Hematopoietic multipotent progenitor cell treated with erythropoietin and hydrocortisone succinate and interleukin-3 and kit ligand, for 4 days (in vitro differentiated cells): ENCODE measurements at regions not wholly inside any gene's neighbourhood (a gene's known extent, or its start where the extent isn't known, plus 50 kb on each side); places are given as distances from the start of the nearest gene placed in this dataset.
"Not testable (repeated sequence)": the region's sequence is repeated elsewhere in the genome, so short reads cannot be mapped to it uniquely, and the experiment has no call there.

ENCODE experiments used
- DNase-seq: peaks from one replicate; pipeline ENCODE4 v3.0.0-alpha.2; 2015

DNA sequence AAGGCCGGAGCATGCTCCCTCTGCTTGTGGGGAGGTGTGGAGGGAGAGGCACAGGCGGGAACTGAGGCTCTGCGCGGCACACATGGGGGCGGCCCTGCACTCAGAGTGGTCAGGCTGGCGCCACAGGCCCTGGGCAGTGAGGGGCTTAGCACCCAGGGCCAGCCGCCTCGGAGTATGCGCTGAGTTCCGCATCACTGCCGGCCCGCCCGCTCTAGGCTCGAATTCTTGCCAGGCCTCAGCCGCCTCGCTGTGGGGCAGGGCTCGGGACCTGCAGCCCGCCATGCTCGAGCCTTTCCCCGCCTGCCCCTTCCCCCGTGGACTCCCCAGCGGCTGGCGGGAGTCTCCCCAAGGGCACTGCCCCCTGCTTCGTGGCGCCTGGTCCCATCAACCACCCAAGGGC lies 905.9 kb downstream of the SPATA31A6 start:
- DNase-seq, result not testable (repeated sequence)

DNA sequence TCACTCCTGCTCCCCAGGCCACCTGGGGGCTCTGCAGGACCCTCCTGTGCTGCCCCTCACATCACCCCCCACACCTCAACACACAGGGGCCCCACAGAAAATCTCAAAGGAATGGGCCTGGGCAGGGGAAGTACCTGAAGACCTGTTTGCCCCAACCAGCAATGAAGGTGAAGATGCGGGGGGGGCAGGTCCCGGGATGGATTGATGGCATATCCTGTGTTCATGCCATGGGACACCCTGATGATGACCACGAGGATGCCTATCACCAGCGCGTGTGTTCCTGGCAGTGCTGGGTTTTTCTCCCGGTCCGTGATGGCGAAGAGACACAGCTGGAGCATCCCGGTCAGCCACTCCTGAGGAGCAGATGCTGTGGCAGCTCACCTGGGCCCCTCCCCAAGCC lies 926.9 kb downstream of the SPATA31A6 start:
- not testable (repeated sequence) for DNase-seq

DNA sequence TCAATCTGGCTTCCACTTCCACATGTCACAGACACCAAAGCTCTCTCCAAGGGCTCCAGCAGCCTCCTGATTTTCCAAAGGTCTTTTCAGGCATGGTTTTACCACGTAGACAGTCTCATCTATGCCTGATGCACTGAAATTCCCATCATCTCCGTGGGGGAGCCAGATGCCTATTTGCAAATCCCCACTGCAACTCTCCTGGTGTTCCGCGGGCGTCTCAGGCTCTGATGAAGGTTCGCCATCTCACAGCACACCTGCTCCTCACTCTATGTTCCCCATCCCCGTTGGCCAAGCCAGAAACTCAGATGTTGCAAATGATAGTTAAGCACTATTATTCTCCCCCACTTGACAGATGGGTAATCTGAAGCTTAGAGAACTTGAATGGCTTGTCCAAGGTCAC lies 929.4 kb downstream of the SPATA31A6 start:
- not testable (repeated sequence) for DNase-seq

DNA sequence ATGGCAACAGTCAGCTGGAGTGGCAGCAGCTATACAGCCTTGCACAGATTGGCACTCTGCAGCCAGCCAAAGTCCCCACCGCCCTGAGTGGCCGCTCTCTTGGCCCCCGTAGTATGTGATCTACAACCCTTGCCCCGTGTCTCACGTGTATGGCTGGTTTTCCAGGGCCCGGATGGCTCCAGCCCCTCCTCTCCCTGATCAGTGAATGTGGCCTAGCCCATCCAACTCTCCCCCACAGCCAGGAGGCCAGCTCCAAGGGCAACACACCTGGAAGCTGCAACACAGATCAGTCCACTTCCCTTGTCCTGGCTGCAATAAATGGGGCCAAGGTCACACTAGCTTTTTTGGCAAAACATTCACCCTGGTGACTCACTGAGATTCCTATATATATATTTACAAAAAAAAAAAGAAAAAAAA lies 932.4 kb downstream of the SPATA31A6 start:
- DNase-seq, result not testable (repeated sequence)

DNA sequence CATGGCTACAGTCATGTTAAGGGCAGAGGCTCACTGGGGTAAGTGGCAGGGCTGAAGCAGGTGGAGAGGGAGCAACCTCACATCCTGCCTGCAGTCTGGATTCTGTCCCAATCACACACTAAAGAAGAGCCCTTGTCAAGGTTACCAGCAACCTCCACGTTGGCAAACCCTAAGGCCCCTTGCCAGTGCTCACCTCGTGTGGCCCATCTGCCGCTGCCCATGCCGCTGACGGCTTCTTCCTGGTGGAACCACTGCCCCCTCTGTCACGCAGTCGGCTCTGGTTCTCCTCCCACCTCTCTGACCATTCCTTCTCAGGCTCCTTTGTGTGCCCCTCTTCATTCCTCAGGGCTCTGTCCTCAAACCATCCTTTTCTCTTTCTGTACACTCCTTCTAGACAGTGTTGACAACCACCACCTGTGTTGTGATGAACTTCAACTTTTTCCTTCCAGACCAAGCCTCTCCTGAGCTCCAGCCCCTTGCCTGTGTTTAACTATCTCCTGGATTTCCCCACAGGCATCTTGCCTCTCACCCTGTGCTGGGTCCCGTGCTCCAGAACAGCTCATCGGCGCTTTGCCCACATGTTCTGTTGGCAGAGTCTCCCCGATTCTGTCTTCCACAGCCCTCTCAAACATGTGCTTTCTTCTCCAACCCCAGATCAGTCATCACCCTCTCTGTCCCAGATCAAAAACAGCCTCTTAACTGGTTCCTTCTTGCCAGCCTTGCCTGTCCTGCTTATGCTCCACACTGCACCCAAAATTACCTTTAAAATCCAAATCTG lies 934.8 kb downstream of the SPATA31A6 start:
- DNase-seq, result not testable (repeated sequence)

DNA sequence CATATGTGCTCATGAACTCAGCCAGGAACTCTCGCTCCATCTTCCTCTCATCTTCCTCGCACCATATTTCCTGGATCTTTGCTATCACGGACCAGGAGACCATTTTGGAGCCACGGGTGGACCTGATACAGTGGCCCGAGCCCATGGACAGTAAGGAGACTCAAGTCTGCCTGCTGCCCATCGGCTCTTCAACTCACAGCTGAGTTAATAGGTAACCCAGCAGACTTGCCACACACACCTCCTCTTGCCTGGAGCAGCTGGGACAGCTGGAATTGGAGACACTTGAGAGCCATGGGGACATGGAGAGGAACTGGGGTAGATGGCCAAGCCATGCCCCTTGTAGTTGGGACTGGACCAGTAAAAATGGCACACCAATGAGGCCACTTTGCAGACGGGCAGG lies 936.1 kb downstream of the SPATA31A6 start:
- not testable (repeated sequence) for DNase-seq

DNA sequence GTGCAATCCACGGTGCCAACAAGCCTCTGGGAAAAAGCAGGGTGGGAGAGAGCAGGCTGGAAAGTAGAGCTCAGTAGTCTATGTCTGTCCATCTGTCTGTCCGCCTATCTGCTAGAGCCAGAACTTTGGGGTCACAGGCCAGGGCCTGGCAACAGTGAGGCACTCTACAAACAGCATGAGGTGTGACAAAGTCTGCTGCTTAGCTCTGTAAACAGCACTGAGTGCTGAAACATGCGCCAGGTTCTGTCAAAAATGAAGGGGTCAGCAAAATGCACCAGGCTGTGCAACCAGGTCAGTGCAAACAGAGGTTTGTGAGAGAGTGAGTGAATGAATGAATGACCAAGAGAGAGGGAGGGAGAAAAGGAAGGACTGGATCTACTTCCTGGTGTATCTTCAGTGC lies 936.5 kb downstream of the SPATA31A6 start:
- DNase-seq, result not testable (repeated sequence)

DNA sequence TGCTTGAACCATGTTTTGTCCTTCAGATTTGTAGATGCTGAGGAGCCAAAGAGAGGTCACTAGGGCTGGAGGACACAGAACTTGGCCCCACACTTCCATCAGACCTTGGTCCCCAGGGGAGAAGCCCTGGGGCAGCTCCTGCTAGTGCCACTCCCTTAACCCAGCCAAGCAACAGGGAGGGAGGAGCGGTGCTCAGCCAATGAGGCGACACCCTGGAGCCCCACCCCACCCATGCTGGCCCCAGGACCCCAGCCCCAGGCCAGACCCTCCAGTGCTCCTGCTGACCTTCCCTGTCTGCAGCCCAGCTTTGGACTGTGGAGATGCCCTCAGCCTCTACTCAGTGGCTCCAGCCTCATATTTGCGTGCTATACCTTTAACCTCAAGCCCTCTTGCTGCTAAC lies 942.4 kb downstream of the SPATA31A6 start:
- DNase-seq, result not testable (repeated sequence)

DNA sequence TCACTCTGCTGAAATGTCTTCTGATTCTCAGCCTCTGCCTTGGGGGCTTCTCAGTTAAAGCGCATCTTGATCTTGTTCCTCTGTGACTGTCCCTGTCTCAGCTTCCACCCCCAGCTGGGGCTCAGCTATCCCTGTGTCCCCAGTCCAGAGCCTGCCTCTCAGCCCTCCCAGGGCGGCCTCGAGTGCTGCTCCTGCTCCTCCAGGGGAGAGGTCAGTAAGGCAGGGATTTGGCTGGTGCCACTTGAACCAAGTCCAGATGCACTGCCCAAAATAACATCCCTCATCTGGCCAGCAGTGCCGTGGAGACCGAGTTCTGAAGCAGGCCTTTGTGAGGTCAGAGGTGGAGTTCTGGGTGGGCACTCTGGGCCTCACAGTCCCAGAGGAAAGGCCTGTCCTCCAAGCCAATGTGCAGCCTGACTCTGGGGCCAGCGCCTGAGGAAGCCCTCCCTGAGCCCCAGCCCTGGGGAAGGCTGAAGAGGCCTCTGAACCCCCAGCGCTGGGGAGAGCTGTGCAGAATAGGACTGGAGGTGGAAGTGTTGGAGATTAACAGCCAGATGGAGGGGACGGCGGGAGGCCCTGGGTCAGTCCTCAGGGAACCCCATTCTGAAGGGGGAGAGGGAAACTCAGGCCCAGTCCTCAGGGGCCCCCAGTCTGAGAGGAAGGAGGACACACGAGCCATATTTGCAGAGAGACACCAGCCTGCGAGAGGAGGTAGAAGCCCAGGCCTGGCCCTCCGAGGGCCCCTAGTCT lies 943.7 kb downstream of the SPATA31A6 start:
- DNase-seq, result not testable (repeated sequence)

DNA sequence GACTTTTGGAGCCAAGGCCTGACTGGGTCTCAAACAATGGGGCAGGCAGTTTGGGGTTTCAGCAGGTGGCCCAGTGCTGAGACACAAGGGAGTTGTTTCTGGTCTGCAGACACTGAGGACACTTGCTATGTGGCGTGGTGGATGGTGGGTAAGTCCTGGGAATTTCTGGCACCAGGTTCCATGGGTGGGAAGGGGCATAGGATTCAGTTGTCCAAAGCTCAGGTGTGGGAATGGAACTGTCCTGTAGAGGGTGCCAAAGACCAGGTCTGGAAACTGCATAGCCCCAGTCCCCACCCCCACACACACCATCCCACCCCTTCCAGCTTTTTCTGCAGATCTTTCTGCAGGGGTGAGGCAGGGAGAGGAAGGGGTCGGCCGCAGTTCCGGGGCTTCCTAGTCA lies 944.5 kb downstream of the SPATA31A6 start:
- DNase-seq, result not testable (repeated sequence)

DNA sequence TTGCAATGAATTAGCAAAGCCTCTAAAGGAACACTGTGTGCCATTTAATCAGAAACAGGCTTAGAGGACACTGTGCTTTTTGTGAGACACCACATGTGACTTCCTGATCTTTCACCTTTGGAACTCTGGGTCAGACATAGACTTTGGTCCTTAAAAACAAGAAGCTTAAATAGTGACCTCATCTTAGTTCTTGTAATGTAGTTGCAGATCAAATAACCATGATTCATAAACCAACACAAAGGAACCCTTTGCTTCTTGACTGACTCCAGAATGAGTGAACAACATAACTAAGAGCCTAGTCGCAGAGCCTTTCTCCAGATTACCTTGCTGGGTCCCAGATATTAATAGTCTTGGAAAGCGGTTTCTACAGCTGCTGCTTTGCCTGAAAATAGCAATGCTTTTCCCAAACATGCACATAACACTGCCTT lies 947.3 kb downstream of the SPATA31A6 start:
- not testable (repeated sequence) for DNase-seq

DNA sequence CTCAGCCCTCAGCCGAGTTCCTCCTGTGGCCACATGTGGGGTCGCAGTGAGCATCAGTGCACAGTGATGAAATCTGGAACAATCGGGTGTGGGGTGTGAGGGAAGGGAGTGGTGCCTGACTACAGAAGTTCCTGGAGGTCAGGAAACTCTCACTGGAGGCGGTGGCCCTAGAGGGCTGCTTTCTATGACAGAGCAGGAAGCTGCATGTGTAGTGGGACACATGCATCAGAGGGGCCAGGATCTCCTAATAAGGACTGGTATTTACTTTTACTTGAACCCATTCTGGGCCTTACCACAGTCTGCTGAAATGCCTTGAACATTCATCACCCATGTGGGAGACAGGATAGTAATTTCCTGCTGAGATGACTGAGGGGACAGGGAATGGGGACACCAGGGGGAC lies 952.0 kb downstream of the SPATA31A6 start:
- DNase-seq, result peak; percentile 62

DNA sequence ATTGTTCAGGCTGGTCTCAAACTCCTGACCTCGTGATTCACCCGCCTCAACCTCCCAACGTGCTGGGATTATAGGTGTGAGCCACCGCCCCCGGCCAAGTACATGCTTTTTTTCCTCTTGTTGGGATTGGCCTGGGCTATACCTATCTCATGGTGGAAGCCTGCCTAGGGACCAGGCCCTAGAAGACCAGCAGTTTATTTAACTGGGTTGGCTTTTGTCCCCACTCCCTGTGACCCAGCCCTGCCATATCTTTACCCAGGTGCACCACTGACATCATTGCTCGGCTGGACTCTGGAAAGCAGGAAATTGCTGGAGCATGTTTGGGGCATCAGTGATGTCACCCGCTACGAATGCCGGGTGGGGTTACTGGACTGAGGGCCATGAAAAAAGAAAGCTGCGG lies 955.5 kb downstream of the SPATA31A6 start:
- DNase-seq, result not testable (repeated sequence)

DNA sequence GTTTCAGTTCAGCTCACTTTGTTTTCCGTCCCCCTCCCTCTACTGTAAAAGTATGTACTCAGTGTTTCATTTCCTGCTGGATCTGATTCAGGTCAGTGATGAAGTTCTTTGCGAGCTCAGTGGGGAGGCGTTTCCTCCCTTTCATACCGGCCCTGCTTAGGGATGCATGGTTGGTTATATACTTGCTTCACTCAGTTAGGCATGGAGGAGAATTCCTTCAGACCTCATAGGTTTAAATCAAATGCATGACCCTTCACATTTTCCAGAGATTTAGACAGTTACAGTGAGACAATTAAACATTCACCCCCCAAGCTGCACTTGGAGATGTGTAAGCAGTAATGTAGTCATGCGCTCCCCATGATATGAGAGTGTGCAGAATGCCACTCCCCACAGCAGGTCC lies 955.9 kb downstream of the SPATA31A6 start:
- not testable (repeated sequence) for DNase-seq

DNA sequence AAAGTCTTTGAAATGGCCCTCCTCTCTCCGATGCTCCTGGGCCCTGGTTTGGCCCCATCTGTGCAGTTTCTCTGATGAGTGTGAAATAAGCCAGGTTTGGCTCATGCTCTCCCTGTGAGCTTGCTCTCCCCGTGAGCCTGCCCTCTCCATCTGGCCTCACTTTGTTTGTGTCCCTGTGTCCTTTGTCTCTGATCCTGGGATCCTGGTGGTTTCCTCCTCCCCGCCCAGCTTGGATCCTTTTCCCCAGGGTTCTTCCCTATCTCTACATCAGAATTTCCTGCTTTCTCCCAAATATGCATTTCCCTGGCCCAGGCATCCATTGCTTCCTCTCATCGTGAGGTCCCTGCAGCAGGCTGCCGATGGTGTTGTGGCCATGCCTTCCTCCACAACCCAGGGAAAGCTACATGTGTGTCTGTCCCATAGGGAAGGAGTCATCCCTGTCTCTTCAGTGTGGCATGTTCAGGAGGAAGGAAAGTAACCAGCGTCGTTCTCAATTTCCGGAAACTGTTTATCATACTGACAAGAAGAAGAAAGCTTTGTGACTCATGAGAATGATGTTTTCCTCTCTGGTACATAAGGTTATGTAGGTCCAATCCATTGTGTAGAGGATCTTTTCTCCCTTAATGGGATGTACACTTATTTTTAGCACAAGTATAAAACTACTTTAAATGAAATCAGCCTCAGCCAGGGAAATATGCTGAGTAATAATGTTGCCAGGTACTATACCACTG lies 956.6 kb downstream of the SPATA31A6 start:
- not testable (repeated sequence) for DNase-seq
